Epidermal melanocyte (primary cell): ENCODE measurements at regions not wholly inside any gene's neighbourhood (a gene's known extent, or its start where the extent isn't known, plus 50 kb on each side); places are given as distances from the start of the nearest gene placed in this dataset.

Source experiments
- DNase-seq: peaks from one replicate; pipeline ENCODE4 v3.0.0; 2011; ENCODE audit warnings: low spot score; ENCODE audit not compliant: insufficient read length

DNA sequence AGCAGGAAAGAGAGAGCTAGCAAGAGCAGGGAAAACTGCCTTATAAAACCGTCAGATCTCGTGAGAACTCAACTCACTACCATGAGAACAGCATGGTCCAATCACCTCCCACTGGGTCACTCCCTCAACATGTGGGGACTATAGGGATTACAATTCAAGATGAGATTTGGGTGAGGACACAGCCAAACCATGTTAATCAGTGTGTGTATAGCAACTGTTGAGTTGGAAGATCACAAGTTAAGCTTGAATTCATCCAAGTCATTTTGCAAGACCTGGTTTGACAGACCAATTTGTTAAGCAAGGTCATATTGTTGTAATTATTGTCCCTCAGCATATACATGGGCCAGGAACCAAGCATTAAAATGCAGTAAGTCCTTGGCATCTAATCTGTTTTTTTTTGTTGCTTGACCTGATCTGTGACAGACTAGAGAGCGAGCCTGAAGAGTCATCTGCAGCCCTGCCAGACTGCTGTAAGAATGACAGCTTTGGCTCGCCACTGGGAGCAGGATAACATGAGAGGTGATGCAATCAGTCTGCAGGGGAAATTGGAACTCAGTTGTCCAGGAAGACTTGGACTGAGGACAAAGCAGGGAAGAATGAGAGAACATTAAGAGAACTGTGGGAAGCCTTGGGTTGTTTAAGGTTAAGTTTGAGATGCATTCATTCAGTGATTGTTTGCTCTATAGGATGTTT, 297.6 kb upstream of the SEL1L start:
- DNase-seq: no peak

DNA sequence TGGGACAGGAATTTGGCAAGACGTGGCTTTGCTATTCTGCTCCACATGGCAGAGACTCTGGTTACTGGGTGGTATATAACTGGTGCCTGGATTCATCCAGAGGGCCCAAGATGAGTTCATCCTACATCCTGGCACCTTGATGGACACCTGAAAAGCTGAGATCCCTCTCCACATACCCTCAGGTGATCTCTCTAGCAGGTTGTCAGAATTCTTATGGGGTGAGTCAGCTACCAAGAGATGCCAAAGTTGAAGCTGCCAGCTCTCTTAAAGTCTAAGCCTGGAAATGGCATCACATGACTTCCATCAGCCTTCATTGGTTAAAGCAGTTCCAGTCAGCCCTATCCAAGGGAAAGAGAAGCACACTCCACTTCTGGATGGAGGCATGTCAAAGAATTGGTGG, 300.7 kb upstream of the SEL1L start:
- no peak for DNase-seq

DNA sequence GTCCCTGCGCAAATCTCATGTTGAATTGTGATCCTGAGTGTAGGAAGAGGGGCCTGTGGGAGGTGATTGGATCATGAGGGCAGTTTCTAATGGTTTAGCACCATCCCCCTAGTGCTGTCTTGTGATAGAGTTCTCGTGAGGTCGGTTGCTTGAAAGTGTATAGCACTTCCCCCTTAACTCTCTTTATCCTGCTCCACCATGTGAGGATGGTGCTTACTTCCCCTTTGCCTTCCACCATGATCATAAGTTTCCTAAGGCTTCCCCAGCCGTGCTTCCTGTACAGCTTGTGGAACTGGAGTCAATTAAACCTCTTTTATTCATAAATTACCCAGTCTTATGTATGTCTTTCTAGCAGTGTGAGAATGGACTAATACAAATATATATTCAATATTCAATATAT, 303.7 kb upstream of the SEL1L start:
- DNase-seq: no peak

- no peak for DNase-seq
These were observed 305.4 kb upstream of the SEL1L start for GRCh38 chr14:81839056-81839455.

DNA sequence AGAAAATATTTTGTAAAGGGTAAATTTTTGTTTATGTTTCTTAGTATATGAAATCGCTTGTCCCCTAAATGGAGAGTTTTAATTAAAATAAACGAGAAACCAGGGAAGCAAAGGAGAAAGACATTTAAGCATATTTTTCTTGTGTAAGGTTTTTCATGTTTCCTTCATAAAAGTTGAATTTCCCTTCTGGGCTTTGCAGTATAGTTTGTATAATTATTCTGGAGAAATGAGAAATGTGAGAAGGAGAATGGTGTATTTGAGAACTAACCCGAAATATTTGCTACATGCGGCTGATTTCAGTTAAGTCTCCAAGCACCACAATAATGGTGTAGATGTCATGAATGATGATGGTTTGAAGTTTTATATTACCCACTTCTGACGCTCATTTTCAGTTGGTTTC, 307.7 kb upstream of the SEL1L start:
- no peak for DNase-seq

DNA sequence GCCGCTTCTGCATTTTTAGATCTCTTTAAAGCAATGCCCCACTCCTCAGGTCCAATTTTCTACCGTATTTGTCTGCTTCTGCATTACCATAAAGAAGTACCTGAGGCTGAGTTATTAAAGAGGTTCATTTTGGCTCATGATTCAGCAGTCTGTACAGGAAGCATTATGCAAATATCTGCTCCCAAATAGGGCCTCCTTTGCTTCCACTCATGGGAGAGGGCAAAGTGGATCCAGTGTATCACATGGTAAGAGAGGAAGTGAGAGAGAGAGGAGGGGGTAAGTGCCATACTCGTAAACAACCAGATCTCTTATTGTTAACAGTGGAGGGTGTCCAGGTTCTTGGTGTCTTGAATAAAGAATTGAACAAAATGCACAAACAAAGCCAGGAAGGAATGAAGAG, 316.1 kb upstream of the SEL1L start:
- no peak for DNase-seq

GRCh38 chr14:81855007-81855406, 321.4 kb upstream of the SEL1L start:
- no peak for DNase-seq

- DNase-seq: no peak
These were observed 325.4 kb upstream of the SEL1L start for GRCh38 chr14:81859046-81859445.

- DNase-seq: no peak
These were observed 334.5 kb upstream of the SEL1L start for GRCh38 chr14:81868172-81868571.

GRCh38 chr14:81871706-81872105, 338.1 kb upstream of the SEL1L start:
- DNase-seq: no peak

DNA sequence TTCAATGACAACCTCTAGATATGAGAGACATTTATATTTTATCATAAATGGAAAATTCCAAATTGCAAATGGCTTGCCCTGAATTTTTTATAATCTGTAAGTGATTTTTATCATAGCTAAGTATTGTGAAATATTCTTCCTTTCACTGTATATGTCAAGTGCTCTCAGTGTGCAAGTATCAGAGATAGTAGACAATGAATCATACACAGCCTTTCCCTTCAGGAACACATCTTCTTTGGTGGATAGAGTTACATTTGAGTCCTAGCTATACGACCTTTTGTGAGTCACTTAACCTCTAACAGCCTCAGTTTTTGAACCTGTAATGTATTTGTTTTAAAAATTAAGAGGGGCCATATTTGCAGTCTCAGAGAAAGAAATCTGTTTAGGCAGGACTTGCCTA, 350.7 kb upstream of the SEL1L start:
- no peak for DNase-seq

DNA sequence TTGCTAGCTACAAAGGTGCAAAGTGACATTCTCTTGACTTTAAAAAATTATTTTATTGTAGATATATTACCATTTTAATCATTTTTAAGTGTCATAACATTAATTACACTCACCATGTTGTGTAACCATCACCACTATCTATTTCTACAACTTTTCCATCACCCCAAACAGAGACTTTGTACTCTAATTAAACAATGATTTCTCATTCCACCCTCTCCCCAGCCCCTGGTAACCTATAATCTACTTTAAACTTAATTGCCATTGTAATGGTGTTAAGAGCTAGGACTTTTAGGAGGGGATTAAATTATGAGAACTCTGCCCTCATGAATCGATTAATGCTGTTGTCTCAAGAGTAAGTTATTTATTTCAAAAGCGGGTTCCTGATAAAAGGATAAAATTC, 352.9 kb upstream of the SEL1L start:
- DNase-seq: no peak

- no peak for DNase-seq
These were observed 355.9 kb upstream of the SEL1L start for GRCh38 chr14:81889529-81889928.

DNA sequence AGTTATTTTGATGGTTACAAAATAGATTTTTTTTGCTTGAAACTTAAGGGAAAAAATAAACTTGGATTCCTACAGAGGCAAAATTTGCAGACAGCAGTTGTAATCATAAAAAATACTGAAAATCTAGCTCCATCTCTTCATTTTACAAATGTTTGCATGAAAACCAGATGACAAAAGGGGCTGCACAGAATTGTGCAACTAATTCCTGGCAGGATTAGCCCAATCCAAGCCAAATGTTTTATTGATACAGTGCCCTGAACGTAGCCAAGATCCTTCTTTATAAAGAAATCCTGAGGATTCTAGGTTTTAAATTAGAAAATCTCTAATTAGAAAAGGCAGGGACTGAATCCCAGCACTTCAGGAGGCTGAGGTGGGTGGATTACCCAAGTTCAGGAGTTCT, 356.4 kb upstream of the SEL1L start:
- DNase-seq: no peak

GRCh38 chr14:81903477-81903876, 369.8 kb upstream of the SEL1L start:
- DNase-seq: no peak

GRCh38 chr14:81927070-81927469, 393.4 kb upstream of the SEL1L start:
- DNase-seq: no peak

DNA sequence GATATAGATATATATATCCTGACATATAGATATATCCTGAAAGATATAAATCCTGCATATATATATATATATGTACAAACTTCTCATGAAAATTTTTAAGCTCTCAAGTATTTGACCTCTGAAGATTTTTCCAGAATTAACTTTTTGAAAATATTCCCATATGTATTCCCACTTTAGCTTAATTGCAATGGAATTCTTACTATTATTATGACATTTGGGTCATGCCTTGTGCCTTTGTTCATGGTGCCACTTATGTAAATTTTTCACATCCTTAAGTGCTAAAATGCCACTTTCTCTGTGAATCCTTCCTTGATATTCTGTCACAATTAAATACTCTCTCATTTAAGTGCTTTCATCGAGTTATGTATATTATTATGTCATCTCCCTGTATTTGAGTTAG, 398.2 kb upstream of the SEL1L start:
- DNase-seq: no peak

DNA sequence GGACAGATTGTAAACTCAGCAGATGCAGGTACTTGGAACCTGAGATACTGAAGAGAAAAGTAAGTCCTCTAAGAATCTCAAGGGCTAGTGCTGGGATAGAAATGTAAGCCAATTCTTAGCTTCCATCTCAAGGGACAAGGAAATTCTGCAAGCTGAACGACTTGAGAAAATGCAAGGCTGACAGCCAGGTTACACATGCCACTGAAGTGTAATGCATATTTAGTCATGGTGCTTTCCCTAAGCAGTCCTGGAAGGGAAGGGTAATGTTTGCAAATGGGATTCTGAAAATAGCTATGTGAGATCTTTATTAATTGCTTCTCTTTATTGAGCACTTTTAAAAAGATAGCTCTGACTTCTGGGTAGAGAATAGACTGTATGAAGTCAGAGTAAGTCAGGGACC, 402.7 kb upstream of the SEL1L start:
- DNase-seq: no peak

DNA sequence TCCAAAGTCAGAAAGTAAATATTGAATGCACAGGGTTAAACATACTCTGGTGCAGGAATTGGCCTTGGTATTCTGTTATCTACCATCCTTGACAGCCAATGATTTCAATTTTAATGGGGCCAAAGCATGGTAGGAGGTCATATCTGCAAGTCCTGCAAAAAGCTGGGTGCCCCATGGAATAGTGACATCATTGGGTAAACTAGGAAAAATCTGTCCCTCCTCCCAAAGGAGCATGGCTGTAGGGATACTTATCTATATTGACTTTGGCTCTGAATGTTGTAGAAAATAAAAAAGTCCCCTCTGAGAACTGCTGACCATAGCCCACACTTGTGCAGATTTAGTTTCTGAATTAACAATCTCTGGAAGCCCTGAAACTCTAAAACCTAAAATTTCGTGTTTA, 403.2 kb upstream of the SEL1L start:
- DNase-seq: no peak

- DNase-seq: no peak
These were observed 404.7 kb upstream of the SEL1L start for GRCh38 chr14:81938341-81938740.

DNA sequence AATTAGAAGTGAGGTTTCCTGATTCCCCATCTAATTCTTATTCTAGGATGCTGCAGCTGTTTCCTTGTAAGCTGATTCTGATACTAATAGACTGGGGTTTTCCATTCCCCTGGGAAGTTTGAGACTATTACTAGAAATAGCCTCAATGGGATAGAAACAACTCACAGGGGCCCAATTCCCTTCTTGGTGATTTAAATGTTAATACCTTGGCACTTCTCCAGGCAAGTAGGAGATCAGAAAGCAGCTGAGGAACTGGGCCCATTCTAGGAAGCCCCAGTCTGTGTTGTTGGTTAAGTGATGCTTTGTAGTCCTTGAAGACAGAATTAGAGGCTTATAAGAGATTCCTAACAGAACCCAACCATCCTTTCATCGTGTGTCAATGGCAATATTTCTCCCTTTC, 407.0 kb upstream of the SEL1L start:
- no peak for DNase-seq

DNA sequence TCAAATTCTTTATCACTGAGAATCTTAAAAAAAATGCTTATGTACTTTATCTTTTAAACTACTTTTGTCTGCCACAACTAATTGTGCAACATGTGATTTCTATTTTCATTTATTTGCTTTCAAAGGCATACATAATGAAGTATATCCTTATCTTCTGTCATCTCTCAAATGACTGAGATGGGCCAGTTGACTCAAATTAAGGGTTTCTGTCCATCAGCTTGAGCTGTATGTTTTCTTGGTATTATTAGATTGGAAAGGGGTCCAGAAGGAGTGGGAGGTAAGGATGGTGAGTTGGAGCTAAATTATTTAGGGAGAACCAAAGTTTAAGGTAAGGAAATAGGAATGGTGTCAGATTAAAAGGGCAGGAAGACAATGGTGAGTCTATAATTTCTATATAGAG, 408.4 kb upstream of the SEL1L start:
- no peak for DNase-seq

DNA sequence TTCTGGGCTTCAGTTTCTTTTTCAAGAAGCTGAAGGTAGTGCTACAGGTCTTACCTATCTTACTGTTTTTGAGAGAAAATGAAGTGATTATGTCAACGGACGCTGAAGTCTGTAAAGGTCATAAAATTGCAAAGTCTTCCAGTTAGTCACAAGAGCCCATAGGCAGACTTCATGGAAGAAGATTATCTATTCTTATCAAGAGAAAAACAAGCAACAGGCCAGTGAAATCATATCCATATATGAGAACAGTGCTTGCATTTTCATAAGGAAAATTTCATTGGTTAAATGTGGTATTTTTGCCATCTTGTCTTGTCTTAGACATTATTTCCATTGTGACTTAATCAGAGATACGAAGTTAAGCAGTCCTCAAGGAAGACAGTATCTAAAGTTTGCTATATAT, 412.7 kb upstream of the SEL1L start:
- DNase-seq: no peak
